ENCODE measurements at regions not wholly inside any gene's neighbourhood (a gene's known extent, or its start where the extent isn't known, plus 50 kb on each side); places are given as distances from the start of the nearest gene placed in this dataset.
"Not testable (repeated sequence)": the region's sequence is repeated elsewhere in the genome, so short reads cannot be mapped to it uniquely, and the experiment has no call there.

GRCh38 chr21:14886001-14886400 is 178.8 kb downstream of the NRIP1 start:
- Histone ChIP-seq H3K27me3 (ENCODE audit: insufficient read depth, low read length, poor library complexity, severe bottlenecking) (no peaks in the 10 kb centered on the region), H3K36me3 (ENCODE audit: insufficient read depth, low read length) (no peaks in the 10 kb centered on the region), H3K27ac (ENCODE audit: low read depth, low read length) (no peak overlapping the region), H3K4me1 (ENCODE audit: insufficient read depth, low read length) (no peaks in the 10 kb centered on the region), H3K4me3 (ENCODE audit: low read length) (no peak overlapping the region), H3K9me3 (ENCODE audit: low read length) (no peaks in the 10 kb centered on the region)
- Mint-ChIP-seq H3K4me1 (no peaks in the 10 kb centered on the region), H3K27me3 (peaks cover 0 to 2% of the 10 kb centered on the region in 2 donors), H3K36me3 (no peaks in the 10 kb centered on the region), H3K27ac (no peak overlapping the region), H3K9me3 (no peaks in the 10 kb centered on the region), H3K4me3 (no peak overlapping the region)
- DNase-seq = no peak
- CTCF ChIA-PET = no interaction called here
- POLR2A ChIA-PET = no interaction called here

DNA sequence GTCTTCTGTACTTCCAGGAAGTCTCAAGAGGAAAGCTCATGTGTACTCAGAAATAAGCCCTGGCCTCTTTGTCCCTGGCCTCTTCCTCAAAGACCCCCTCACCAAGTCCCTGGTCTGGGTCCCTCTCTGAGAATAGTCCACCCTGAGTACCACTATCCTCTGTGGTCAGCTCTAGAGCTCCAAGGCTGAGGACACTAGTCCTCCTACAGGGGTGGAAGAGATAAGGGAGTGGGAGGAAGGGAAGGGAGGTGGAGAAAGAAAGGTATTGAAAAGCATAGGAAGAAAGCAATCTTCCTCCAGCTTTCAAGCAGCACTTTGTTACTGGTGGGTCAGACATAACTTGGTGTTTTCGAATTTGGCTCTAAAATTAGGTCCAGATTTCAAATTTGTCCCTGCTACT is 181.4 kb downstream of the NRIP1 start:
- no peak for DNase-seq
- CTCF ChIA-PET = no interaction called here
- no peak overlapping the region for H3K27ac Mint-ChIP-seq
- no peak overlapping the region for H3K27ac ChIP-seq (ENCODE audit: low read depth, low read length)
- H3K36me3 Mint-ChIP-seq = no peaks in the 10 kb centered on the region
- H3K4me1 Mint-ChIP-seq = no peaks in the 10 kb centered on the region
- no peaks in the 10 kb centered on the region for H3K9me3 ChIP-seq (ENCODE audit: low read length)
- no peak overlapping the region for H3K4me3 ChIP-seq (ENCODE audit: low read length)
- H3K4me3 Mint-ChIP-seq = no peak overlapping the region
- no peaks in the 10 kb centered on the region for H3K27me3 ChIP-seq (ENCODE audit: insufficient read depth, low read length, poor library complexity, severe bottlenecking)
- H3K27me3 Mint-ChIP-seq = peaks cover 0 to 2% of the 10 kb centered on the region in 2 donors
- POLR2A ChIA-PET = no interaction called here
- H3K36me3 ChIP-seq (ENCODE audit: insufficient read depth, low read length) = no peaks in the 10 kb centered on the region
- no peaks in the 10 kb centered on the region for H3K9me3 Mint-ChIP-seq
- no peaks in the 10 kb centered on the region for H3K4me1 ChIP-seq (ENCODE audit: insufficient read depth, low read length)

DNA sequence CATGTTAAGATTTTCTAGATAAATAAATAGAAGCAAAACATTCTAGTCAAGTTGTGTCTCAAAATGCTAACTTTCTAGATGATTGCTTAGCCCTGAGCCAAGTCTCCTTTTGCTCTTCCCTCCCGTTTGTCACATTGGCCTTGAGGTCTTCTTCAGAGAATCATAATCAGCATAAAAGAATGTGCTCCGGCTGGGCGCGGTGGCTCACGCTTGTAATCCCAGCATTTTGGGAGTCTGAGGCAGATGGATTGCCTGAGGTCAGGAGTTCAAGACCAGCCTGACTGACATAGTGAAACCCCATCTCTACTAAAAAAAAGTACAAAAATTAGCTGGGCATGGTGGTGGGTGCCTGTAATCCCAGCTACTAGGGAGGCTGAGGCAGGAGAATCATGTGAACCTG is 182.3 kb downstream of the NRIP1 start:
- not testable (repeated sequence) for H3K4me3 Mint-ChIP-seq, H3K36me3 Mint-ChIP-seq, H3K4me1 Mint-ChIP-seq

GRCh38 chr21:14881863-14882499 is 182.8 kb downstream of the NRIP1 start:
- H3K4me1 Mint-ChIP-seq = peaks cover 0 to 6% (median 0%) of the 10 kb centered on the region in 3 donors
- H3K4me3 ChIP-seq (ENCODE audit: low read length) = no peak overlapping the region
- no peaks in the 10 kb centered on the region for H3K4me1 ChIP-seq (ENCODE audit: insufficient read depth, low read length)
- no peak overlapping the region for H3K27ac ChIP-seq (ENCODE audit: low read depth, low read length)
- no peaks in the 10 kb centered on the region for H3K9me3 Mint-ChIP-seq
- H3K27me3 ChIP-seq (ENCODE audit: insufficient read depth, low read length, poor library complexity, severe bottlenecking) = no peaks in the 10 kb centered on the region
- H3K9me3 ChIP-seq (ENCODE audit: low read length) = no peaks in the 10 kb centered on the region
- H3K36me3 Mint-ChIP-seq = no peaks in the 10 kb centered on the region
- no peak overlapping the region for H3K27ac Mint-ChIP-seq
- H3K4me3 Mint-ChIP-seq = no peak overlapping the region
- peaks cover 0 to 2% of the 10 kb centered on the region in 2 donors for H3K27me3 Mint-ChIP-seq
- CTCF ChIA-PET = no interaction called here
- DNase-seq = no peak
- H3K36me3 ChIP-seq (ENCODE audit: insufficient read depth, low read length) = no peaks in the 10 kb centered on the region
- POLR2A ChIA-PET = no interaction called here

More for the DNA sequence above, 182.3 kb downstream of the NRIP1 start:
- DNase-seq; CTCF ChIA-PET; H3K27me3 ChIP-seq (ENCODE audit: insufficient read depth, low read length, poor library complexity, severe bottlenecking); POLR2A ChIA-PET; H3K27me3 Mint-ChIP-seq; H3K9me3 Mint-ChIP-seq; H3K4me3 ChIP-seq (ENCODE audit: low read length); H3K9me3 ChIP-seq (ENCODE audit: low read length); H3K4me1 ChIP-seq (ENCODE audit: insufficient read depth, low read length); H3K27ac Mint-ChIP-seq; H3K36me3 ChIP-seq (ENCODE audit: insufficient read depth, low read length); H3K27ac ChIP-seq (ENCODE audit: low read depth, low read length): not testable (repeated sequence)

DNA sequence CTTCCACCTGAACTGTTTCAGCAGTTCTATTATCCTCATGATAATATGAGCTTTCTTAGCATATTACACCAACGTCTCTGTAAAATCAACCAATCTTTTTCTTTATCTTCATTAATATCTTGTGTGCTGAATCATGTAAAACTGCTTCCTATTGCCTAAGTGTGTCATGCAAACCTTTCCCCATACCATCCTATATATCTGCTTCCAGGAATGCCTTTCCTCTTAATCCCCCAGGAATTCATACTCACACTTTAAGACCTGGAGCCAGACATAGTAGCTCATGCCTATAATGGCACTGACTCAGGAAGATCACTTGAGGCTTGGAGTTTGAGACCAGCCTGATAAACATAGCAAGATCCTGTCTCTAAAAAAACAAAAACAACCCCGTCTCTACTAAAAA is 183.9 kb downstream of the NRIP1 start:
- Histone ChIP-seq H3K36me3 (ENCODE audit: insufficient read depth, low read length) (no peaks in the 10 kb centered on the region), H3K27me3 (ENCODE audit: insufficient read depth, low read length, poor library complexity, severe bottlenecking) (no peaks in the 10 kb centered on the region), H3K4me1 (ENCODE audit: insufficient read depth, low read length) (no peaks in the 10 kb centered on the region), H3K9me3 (ENCODE audit: low read length) (no peaks in the 10 kb centered on the region), H3K4me3 (ENCODE audit: low read length) (no peak overlapping the region), H3K27ac (ENCODE audit: low read depth, low read length) (no peak overlapping the region)
- no peak for DNase-seq
- Mint-ChIP-seq H3K4me3 (no peak overlapping the region), H3K27ac (no peak overlapping the region), H3K36me3 (no peaks in the 10 kb centered on the region), H3K4me1 (peaks cover 0 to 6% (median 0%) of the 10 kb centered on the region in 3 donors), H3K9me3 (no peaks in the 10 kb centered on the region), H3K27me3 (peaks cover 0 to 2% of the 10 kb centered on the region in 2 donors)
- POLR2A ChIA-PET = no interaction called here
- CTCF ChIA-PET = interaction anchor here (1.2 kb wide), 1 partner anchor 13 kb away, joined by 3 read pairs; no protein-coding TSS in a partner anchor

DNA sequence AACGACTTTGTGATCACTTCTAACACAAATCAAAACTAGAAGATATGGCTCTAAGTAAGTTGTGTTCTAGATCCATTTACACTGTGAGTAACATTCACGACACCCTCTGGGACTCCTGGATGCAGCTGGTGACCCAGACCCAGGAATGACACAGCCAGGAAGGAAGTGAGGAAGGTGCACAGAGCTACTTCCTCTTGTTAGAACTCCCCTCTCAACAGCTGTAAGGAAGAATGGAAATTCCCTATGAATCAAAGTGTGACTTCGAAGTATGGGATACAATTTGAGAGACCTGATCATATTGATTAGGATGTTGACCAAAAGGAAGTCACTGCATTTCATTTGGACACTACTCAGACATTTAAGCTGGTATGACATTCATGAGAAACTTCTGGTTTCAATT is 185.3 kb downstream of the NRIP1 start:
- H3K27me3 Mint-ChIP-seq = peaks cover 0 to 2% of the 10 kb centered on the region in 2 donors
- Histone ChIP-seq H3K4me3 (ENCODE audit: low read length) (no peak overlapping the region), H3K4me1 (ENCODE audit: insufficient read depth, low read length) (no peaks in the 10 kb centered on the region)

GRCh38 chr21:14878971-14879370 is 185.8 kb downstream of the NRIP1 start:
- DNase-seq = no peak
- Histone ChIP-seq H3K36me3 (ENCODE audit: insufficient read depth, low read length) (no peaks in the 10 kb centered on the region), H3K9me3 (ENCODE audit: low read length) (no peaks in the 10 kb centered on the region), H3K27me3 (ENCODE audit: insufficient read depth, low read length, poor library complexity, severe bottlenecking) (no peaks in the 10 kb centered on the region), H3K4me3 (ENCODE audit: low read length) (no peak overlapping the region), H3K4me1 (ENCODE audit: insufficient read depth, low read length) (no peaks in the 10 kb centered on the region), H3K27ac (ENCODE audit: low read depth, low read length) (no peak overlapping the region)
- Mint-ChIP-seq H3K9me3 (no peaks in the 10 kb centered on the region), H3K27me3 (peaks cover 0 to 2% of the 10 kb centered on the region in 2 donors), H3K4me3 (no peak overlapping the region), H3K4me1 (peaks cover 0 to 6% (median 0%) of the 10 kb centered on the region in 3 donors), H3K36me3 (no peaks in the 10 kb centered on the region), H3K27ac (no peak overlapping the region)
- ChIA-PET POLR2A (no interaction called here), CTCF (no interaction called here)

More for the DNA sequence above, 185.3 kb downstream of the NRIP1 start:
- Mint-ChIP-seq H3K36me3 (no peaks in the 10 kb centered on the region), H3K27ac (peak overlapping the region in 1 of 8 donors; percentile 38), H3K4me3 (no peak overlapping the region), H3K4me1 (peaks cover 0 to 6% (median 0%) of the 10 kb centered on the region in 3 donors), H3K9me3 (no peaks in the 10 kb centered on the region)
- Histone ChIP-seq H3K27ac (ENCODE audit: low read depth, low read length) (no peak overlapping the region), H3K27me3 (ENCODE audit: insufficient read depth, low read length, poor library complexity, severe bottlenecking) (no peaks in the 10 kb centered on the region), H3K9me3 (ENCODE audit: low read length) (no peaks in the 10 kb centered on the region), H3K36me3 (ENCODE audit: insufficient read depth, low read length) (no peaks in the 10 kb centered on the region)
- CTCF ChIA-PET = no interaction called here
- no peak for DNase-seq
- POLR2A ChIA-PET = no interaction called here

DNA sequence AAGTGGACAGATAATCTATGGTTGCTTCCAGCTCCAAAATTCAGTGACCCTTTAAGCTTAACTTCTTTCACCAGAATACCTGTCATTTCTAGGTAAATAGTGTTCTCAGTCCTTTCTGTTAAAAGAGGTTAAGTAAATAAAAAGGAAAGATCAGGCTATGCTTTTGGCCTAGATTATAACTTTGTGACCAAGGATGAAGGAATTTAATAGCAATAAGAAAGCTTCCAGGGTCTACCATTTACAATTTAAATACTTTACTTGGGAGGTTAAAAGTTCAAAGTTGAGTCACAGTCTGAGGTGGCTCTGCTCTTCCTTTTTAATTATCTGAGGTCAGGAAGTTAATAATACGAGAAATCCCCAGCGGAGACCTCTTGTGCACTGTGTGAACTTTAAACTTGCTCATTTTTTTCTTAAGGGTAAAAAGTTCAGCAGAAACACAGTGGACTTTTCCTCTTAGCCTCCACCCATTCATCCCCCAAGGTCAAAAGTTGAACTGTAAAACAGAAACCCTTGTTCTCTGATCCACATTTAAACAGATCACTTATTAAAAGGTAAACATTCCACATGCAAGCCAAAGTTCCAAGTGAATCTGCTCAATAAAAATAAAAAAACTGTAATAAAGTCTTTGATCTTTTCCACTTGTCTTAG is 187.1 kb downstream of the NRIP1 start:
- Mint-ChIP-seq H3K27me3 (peaks cover 0 to 2% of the 10 kb centered on the region in 2 donors), H3K36me3 (no peaks in the 10 kb centered on the region), H3K27ac (peak overlapping the region in 1 of 8 donors; percentile 5), H3K4me3 (no peak overlapping the region), H3K4me1 (peaks cover 0 to 6% (median 0%) of the 10 kb centered on the region in 3 donors), H3K9me3 (no peaks in the 10 kb centered on the region)
- CTCF ChIA-PET = no interaction called here
- POLR2A ChIA-PET = no interaction called here
- no peak for DNase-seq
- H3K4me1 ChIP-seq (ENCODE audit: insufficient read depth, low read length) = no peaks in the 10 kb centered on the region
- H3K27ac ChIP-seq (ENCODE audit: low read depth, low read length) = no peak overlapping the region
- no peaks in the 10 kb centered on the region for H3K27me3 ChIP-seq (ENCODE audit: insufficient read depth, low read length, poor library complexity, severe bottlenecking)
- no peaks in the 10 kb centered on the region for H3K9me3 ChIP-seq (ENCODE audit: low read length)
- H3K4me3 ChIP-seq (ENCODE audit: low read length) = no peak overlapping the region
- H3K36me3 ChIP-seq (ENCODE audit: insufficient read depth, low read length) = no peaks in the 10 kb centered on the region

Data from CD8-positive, alpha-beta memory T cell (primary cell).